A673 (cell line): ENCODE measurements at regions not wholly inside any gene's neighbourhood (a gene's known extent, or its start where the extent isn't known, plus 50 kb on each side); places are given as distances from the start of the nearest gene placed in this dataset.

Source experiments
- BruUV-seq: library from RNA; stranded (reverse); fragments of 400-500 nt; replicated peaks from 2 replicates; lab custom pipeline; 2021; lab: Mats Ljungman, UMichigan
- CTCF ChIA-PET: fragments of 300-600 bp; sonication (Branson Sonifier 250); formaldehyde crosslinking; loops from one replicate; lab custom pipeline; 2022; ENCODE audit warnings: antibody characterized with exemption; lab: Charles Lee
- POLR2A ChIA-PET: fragments of 300-600 bp; sonication (Branson Sonifier 250); formaldehyde crosslinking; loops from one replicate; lab custom pipeline; 2022; ENCODE audit warnings: antibody characterized with exemption; ENCODE audit not compliant: low non-redundant PET; lab: Charles Lee
- DNase-seq: peaks from one replicate; pipeline ENCODE4 v3.0.0-alpha.2; 2015; ENCODE audit warnings: low spot score
- H3K27ac ChIP-seq: fragments of 200-600 bp; sonication (generic); 2 replicates; pipeline ENCODE4 v1.5.1; 2016; ENCODE audit warnings: mixed run types, low read depth, mild to moderate bottlenecking, mixed read lengths, antibody characterized with exemption, low read length; ENCODE audit not compliant: poor library complexity, severe bottlenecking
- H3K27me3 ChIP-seq: fragments of 200-600 bp; sonication (generic); replicated peaks from 2 replicates; pipeline ENCODE4 v1.6.1; 2017; ENCODE audit warnings: mixed run types, low read depth, mild to moderate bottlenecking, mixed read lengths, antibody characterized with exemption, low read length; ENCODE audit not compliant: insufficient read depth, poor library complexity
- H3K36me3 ChIP-seq: fragments of 200-600 bp; sonication (generic); 2 replicates; pipeline ENCODE4 v1.6.1; 2016; ENCODE audit warnings: mixed run types, mild to moderate bottlenecking, mixed read lengths, antibody characterized with exemption, low read length; ENCODE audit not compliant: insufficient read depth, poor library complexity, severe bottlenecking
- H3K4me1 ChIP-seq: fragments of 200-600 bp; sonication (generic); 2 replicates; pipeline ENCODE4 v1.6.1; 2017; ENCODE audit warnings: mixed run types, mild to moderate bottlenecking, mixed read lengths, antibody characterized with exemption, low read length; ENCODE audit not compliant: insufficient read depth, poor library complexity, severe bottlenecking
- H3K4me3 ChIP-seq: fragments of 200-600 bp; sonication (generic); 2 replicates; pipeline ENCODE4 v1.5.1; 2016; ENCODE audit warnings: low read depth, mixed run types, mild to moderate bottlenecking, mixed read lengths, low read length; ENCODE audit not compliant: poor library complexity, severe bottlenecking
- H3K9me3 ChIP-seq: fragments of 200-600 bp; sonication (generic); 2 replicates; pipeline ENCODE4 v1.6.1; 2016; ENCODE audit warnings: mixed run types, low read depth, mild to moderate bottlenecking, mixed read lengths, antibody characterized with exemption, low read length; ENCODE audit not compliant: poor library complexity, severe bottlenecking
- CTCF ChIP-seq: fragments of 300-800, 200-600 bp; sonication (generic); conservative IDR thresholded peaks from 2 replicates; pipeline ENCODE4 v1.5.1; 2017; ENCODE audit warnings: low read depth, mild to moderate bottlenecking, antibody characterized with exemption, low read length, moderate library complexity, mixed read lengths
- EZH2 ChIP-seq: fragments of 200-600 bp; sonication (generic); IDR thresholded peaks from 2 replicates; pipeline ENCODE4 v1.6.1; 2017; ENCODE audit warnings: borderline replicate concordance, low read depth, mild to moderate bottlenecking, mixed read lengths, antibody characterized with exemption, low read length; ENCODE audit not compliant: poor library complexity, severe bottlenecking
- intact Hi-C: fragments of 100-400 bp; cut with micrococcal nuclease; formaldehyde crosslinking; loops from one replicate; pipeline ENCODE4 v1.10.0; 2022; ENCODE audit not compliant: unreplicated experiment

DNA sequence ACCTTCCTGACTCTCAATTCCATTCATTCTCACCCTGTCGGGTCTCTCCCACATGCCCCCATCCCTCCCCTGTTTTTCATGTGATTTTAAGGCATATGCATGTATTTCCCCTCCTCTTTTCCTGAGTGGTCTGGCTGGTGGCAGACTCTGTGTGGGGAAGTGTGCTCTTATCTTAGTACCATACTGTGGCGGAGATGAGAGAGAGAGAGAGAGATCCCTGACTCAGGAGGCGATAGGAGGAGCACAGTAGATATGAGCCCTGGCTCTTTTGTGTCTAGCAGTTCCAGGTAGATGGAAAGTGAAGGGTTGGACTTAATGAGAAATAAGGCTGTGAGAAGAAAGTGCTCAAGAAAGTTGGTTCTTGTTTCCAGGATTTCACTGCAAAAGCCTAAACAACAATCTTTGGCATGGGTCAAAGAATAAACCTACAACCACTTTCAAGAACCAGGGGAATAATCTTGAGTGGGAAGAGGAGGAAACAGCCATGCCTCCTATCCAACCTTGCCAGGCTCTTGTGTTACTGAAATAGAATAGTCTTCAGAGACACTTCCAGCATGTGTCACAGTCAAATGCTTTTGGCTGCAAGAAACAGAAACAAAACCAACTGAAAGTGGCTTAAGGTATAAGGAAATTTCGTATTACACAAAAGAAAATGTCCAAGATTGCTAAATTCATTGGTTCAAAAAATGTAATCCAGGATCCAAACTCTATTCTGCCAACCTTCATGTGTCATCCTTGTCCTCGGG, 123.8 kb upstream of the MYLIP start:
- CTCF ChIA-PET: no interaction called here
- intact Hi-C loops: no loop called here
- H3K27me3 ChIP-seq: no peaks in the 10 kb centered on the region
- no peaks in the 10 kb centered on the region for H3K9me3 ChIP-seq
- no peak for TF ChIP-seq CTCF
- TF ChIP-seq EZH2: no peak
- H3K36me3 ChIP-seq: no peaks in the 10 kb centered on the region
- POLR2A ChIA-PET: no interaction called here
- H3K4me1 ChIP-seq: no peaks in the 10 kb centered on the region
- H3K4me3 ChIP-seq: no peak overlapping the region
- H3K27ac ChIP-seq: no peak overlapping the region
- no TSS peak for BruUV-seq
- DNase-seq: no peak

DNA sequence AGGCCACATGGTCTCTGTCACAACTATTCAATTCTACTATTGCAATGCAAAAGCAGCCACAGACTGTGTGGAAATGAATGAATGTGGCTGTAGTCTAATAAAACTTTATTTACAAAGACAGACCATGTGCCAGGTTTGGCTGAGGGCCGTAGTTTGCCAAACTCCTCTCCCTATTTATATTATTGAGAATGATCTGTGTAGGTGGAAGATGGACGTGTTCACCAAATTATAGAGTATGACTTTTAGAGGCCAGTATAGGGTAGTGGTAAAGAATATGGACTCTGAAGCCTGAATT, 125.7 kb upstream of the MYLIP start:
- Histone ChIP-seq H3K4me3 (no peak overlapping the region), H3K4me1 (no peaks in the 10 kb centered on the region), H3K27me3 (no peaks in the 10 kb centered on the region), H3K27ac (no peak overlapping the region), H3K36me3 (no peaks in the 10 kb centered on the region), H3K9me3 (no peaks in the 10 kb centered on the region)
- POLR2A ChIA-PET: no interaction called here
- CTCF ChIA-PET: no interaction called here
- DNase-seq: no peak
- TF ChIP-seq CTCF: no peak
- no peak for TF ChIP-seq EZH2
- intact Hi-C loops: no loop called here
- no TSS peak for BruUV-seq

DNA sequence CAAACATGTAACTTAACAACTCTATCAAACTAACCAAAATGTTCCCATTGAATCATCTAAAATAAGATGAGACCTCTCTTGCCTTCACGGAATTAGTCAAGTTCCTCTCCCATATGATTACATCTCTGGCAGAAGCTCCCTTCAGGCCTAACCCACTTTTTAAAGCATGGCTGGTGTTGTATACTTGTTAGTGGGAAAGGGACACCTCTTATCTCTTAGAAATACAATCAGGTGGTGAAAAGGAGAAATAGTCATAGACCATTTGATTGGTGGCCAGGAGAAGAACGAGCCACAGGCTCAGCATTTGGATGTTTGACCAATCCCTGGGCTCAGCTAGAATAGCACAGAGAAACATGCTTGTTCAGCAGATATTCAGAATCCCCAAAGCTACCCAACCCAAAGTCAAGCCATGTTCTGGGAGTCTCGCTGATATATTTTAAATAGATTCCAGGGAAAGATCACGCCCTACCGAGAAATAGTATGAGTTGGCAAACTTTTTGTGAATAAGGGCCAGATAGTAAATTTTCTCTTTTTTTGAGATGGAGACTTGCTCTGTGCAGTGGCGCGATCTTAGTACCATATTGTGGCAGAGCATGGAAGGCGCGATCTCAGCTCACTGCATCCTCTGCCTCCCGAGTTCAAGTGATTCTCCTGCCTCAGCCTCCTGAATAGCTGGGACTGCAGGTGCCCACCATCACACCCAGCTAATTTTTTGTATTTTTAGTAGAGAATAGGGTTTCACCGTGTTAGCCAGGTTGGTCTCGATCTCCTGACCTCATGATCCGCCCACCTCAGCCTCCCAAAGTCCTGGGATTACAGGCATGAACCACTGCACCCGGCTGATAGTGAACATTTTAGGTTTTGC, 126.3 kb upstream of the MYLIP start:
- Histone ChIP-seq H3K27me3 (no peaks in the 10 kb centered on the region), H3K9me3 (no peaks in the 10 kb centered on the region), H3K36me3 (no peaks in the 10 kb centered on the region), H3K4me3 (no peak overlapping the region), H3K4me1 (no peaks in the 10 kb centered on the region), H3K27ac (no peak overlapping the region)
- no TSS peak for BruUV-seq
- no peak for DNase-seq
- CTCF ChIA-PET: no interaction called here
- intact Hi-C loops: no loop called here
- POLR2A ChIA-PET: no interaction called here
- no peak for TF ChIP-seq CTCF
